Activated CD4-positive, alpha-beta T cell treated with anti-CD3 and anti-CD28 coated beads for 24 hours (primary cell): ENCODE measurements at regions not wholly inside any gene's neighbourhood (a gene's known extent, or its start where the extent isn't known, plus 50 kb on each side); places are given as distances from the start of the nearest gene placed in this dataset.

ENCODE experiments used
- DNase-seq, 2 donors: peaks; one replicate each; pipeline ENCODE4 v3.0.0-alpha.2; 2020; ENCODE audit warnings: low read depth in 2 of 2

- DNase-seq = no peak
These were observed 134.9 kb upstream of the HSD17B12 start for GRCh38 chr11:43545610-43546009.

GRCh38 chr11:43546561-43547429 is 133.7 kb upstream of the HSD17B12 start:
- no peak for DNase-seq

- no peak for DNase-seq
These were observed 133.1 kb upstream of the HSD17B12 start for GRCh38 chr11:43547430-43547831.

- DNase-seq = no peak
These were observed 132.6 kb upstream of the HSD17B12 start for GRCh38 chr11:43547889-43548381.

- DNase-seq = no peak
These were observed 131.6 kb upstream of the HSD17B12 start for GRCh38 chr11:43548916-43549315.

GRCh38 chr11:43549624-43550023 is 130.9 kb upstream of the HSD17B12 start:
- DNase-seq = no peak

- DNase-seq = no peak
These were observed 129.8 kb upstream of the HSD17B12 start for GRCh38 chr11:43550714-43551113.

- no peak for DNase-seq
These were observed 126.4 kb upstream of the HSD17B12 start for GRCh38 chr11:43554148-43554473.

GRCh38 chr11:43555186-43555585 is 125.4 kb upstream of the HSD17B12 start:
- DNase-seq = no peak

GRCh38 chr11:43555816-43556611 is 124.5 kb upstream of the HSD17B12 start:
- no peak for DNase-seq

- no peak for DNase-seq
These were observed 123.7 kb upstream of the HSD17B12 start for GRCh38 chr11:43556612-43557375.

GRCh38 chr11:43557553-43558110 is 122.9 kb upstream of the HSD17B12 start:
- no peak for DNase-seq

GRCh38 chr11:43558146-43558545 is 122.4 kb upstream of the HSD17B12 start:
- no peak for DNase-seq

GRCh38 chr11:43558556-43559127 is 121.9 kb upstream of the HSD17B12 start:
- no peak for DNase-seq

GRCh38 chr11:43561832-43562231 is 118.7 kb upstream of the HSD17B12 start:
- DNase-seq = no peak

- DNase-seq = no peak
These were observed 113.1 kb upstream of the HSD17B12 start for GRCh38 chr11:43567396-43567975.

GRCh38 chr11:43573233-43573632 is 107.3 kb upstream of the HSD17B12 start:
- no peak for DNase-seq

- no peak for DNase-seq
These were observed 106.7 kb upstream of the HSD17B12 start for GRCh38 chr11:43573873-43574272.

GRCh38 chr11:43574411-43574810 is 106.1 kb upstream of the HSD17B12 start:
- no peak for DNase-seq

GRCh38 chr11:43574949-43575912 is 105.3 kb upstream of the HSD17B12 start:
- DNase-seq = no peak
